Glutamatergic neuron (in vitro differentiated cells): ENCODE measurements at regions not wholly inside any gene's neighbourhood (a gene's known extent, or its start where the extent isn't known, plus 50 kb on each side); places are given as distances from the start of the nearest gene placed in this dataset.

Experiments used
- DNase-seq: peaks from one replicate; pipeline ENCODE4 v3.0.0; 2022
- H3K27ac Mint-ChIP-seq: one replicate; pipeline ENCODE4 v1.8.0; 2020; ENCODE audit warnings: mild to moderate bottlenecking, mixed read lengths, inconsistent platforms; ENCODE audit not compliant: unreplicated experiment
- H3K27me3 Mint-ChIP-seq: one replicate; pipeline ENCODE4 v1.8.0; 2020; ENCODE audit warnings: mild to moderate bottlenecking, moderate library complexity, mixed read lengths, inconsistent platforms; ENCODE audit not compliant: unreplicated experiment
- H3K36me3 Mint-ChIP-seq: one replicate; pipeline ENCODE4 v1.8.0; 2020; ENCODE audit warnings: mild to moderate bottlenecking, mixed read lengths, inconsistent platforms; ENCODE audit not compliant: unreplicated experiment
- H3K4me1 Mint-ChIP-seq: one replicate; pipeline ENCODE4 v1.8.0; 2020; ENCODE audit warnings: mild to moderate bottlenecking, low read depth, mixed read lengths, inconsistent platforms; ENCODE audit not compliant: unreplicated experiment
- H3K4me3 Mint-ChIP-seq: one replicate; pipeline ENCODE4 v1.8.0; 2020; ENCODE audit warnings: mild to moderate bottlenecking, mixed read lengths, inconsistent platforms; ENCODE audit not compliant: unreplicated experiment
- H3K9me3 Mint-ChIP-seq: one replicate; pipeline ENCODE4 v1.8.0; 2020; ENCODE audit warnings: mild to moderate bottlenecking, moderate library complexity, mixed read lengths, inconsistent platforms; ENCODE audit not compliant: unreplicated experiment
- CTCF ChIP-seq: fragments of 200-600 bp; sonication (generic); IDR thresholded peaks from one replicate; pipeline ENCODE4 v1.5.0; 2021; ENCODE audit not compliant: partially characterized antibody, unreplicated experiment

- peaks cover 21% of the 10 kb centered on the region for H3K4me1 Mint-ChIP-seq
- TF ChIP-seq CTCF, result no peak
- peaks cover 3% of the 10 kb centered on the region for H3K27me3 Mint-ChIP-seq
- no peaks in the 10 kb centered on the region for H3K36me3 Mint-ChIP-seq
- H3K9me3 Mint-ChIP-seq, result peaks cover 2% of the 10 kb centered on the region
- DNase-seq, result no peak
- no peak overlapping the region for H3K27ac Mint-ChIP-seq
- H3K4me3 Mint-ChIP-seq, result no peak overlapping the region
Observed at GRCh38 chr3:15959434-15959811, 161.6 kb upstream of the ANKRD28 start.

DNA sequence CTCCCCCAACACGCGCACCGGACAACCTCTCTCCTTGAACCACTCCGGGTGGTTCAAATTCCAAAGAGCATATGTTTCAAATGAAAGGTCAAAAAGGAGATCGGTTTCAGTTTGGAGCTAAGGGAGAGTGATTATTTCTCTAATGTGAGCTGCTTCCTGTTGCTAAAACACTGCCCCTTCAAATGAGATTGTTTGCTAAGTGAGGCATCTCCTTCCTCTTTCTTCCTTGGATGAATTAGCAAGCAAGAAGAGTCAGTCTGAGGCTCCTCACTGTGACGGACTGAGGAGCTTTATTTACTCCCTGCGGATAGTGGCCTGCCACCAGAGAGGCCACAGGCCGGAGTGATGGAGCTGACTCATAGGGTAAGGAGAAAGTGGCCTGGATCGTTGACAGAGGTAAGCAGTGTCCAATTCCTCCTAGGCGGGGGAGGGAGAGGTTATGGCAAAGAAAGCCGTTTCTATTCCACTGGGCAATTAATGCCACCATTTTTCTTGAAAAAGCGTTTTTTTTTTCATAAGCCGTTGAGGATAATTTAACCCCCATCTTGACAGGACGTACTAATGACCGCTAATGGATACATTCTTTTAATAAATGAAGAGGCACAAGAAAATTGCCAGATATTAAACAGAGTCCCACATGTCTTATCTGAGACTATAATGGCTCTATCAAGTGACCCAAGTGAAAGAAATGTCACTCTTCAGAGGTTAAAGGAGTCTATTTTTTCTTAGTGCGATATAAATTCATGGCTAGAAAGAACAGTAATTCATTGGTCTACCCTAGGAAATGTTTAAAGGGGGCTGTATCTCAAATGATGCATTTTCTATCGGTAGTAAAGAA is 167.0 kb upstream of the ANKRD28 start:
- Mint-ChIP-seq H3K4me3 (no peak overlapping the region), H3K27me3 (peaks cover 6% of the 10 kb centered on the region), H3K9me3 (peaks cover 2% of the 10 kb centered on the region), H3K27ac (peak overlapping the region; percentile 83), H3K36me3 (peaks cover 4% of the 10 kb centered on the region), H3K4me1 (peaks cover 6% of the 10 kb centered on the region)
- TF ChIP-seq CTCF, result no peak
- DNase-seq, result peak; percentile 34

DNA sequence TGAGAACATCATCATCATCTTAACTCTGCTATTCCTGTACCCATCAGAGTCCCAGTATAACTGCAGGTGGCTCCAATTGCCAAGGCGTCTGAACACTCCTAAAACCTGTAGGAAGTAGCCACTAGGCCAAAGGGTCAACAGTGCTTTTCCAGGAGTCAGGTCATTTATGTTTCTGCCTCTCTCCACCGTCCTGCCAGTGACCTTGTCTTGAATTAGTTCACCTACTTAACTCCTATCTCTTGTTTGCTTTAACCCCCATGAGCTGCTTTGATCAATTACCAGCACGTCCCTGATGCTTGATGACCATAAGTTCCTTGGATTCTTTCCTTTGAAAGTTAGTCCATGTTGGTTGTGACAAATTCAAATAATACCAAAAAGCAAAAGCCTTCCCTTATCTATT is 169.8 kb upstream of the ANKRD28 start:
- no peak for DNase-seq

GRCh38 chr3:15969874-15970640 is 172.3 kb upstream of the ANKRD28 start:
- Mint-ChIP-seq H3K36me3 (peaks cover 10% of the 10 kb centered on the region), H3K4me1 (no peaks in the 10 kb centered on the region), H3K4me3 (no peak overlapping the region), H3K9me3 (peaks cover 4% of the 10 kb centered on the region), H3K27ac (no peak overlapping the region), H3K27me3 (peaks cover 6% of the 10 kb centered on the region)
- DNase-seq, result no peak
- no peak for TF ChIP-seq CTCF

More for the DNA sequence above, 169.8 kb upstream of the ANKRD28 start:
- no peak overlapping the region for H3K27ac Mint-ChIP-seq
- H3K27me3 Mint-ChIP-seq, result peaks cover 4% of the 10 kb centered on the region
- peaks cover 10% of the 10 kb centered on the region for H3K36me3 Mint-ChIP-seq
- TF ChIP-seq CTCF, result no peak
- H3K4me3 Mint-ChIP-seq, result no peak overlapping the region
- peaks cover 6% of the 10 kb centered on the region for H3K4me1 Mint-ChIP-seq
- peaks cover 5% of the 10 kb centered on the region for H3K9me3 Mint-ChIP-seq

- DNase-seq, result no peak
- peaks cover 4% of the 10 kb centered on the region for H3K9me3 Mint-ChIP-seq
- no peak for TF ChIP-seq CTCF
- no peak overlapping the region for H3K27ac Mint-ChIP-seq
- peaks cover 10% of the 10 kb centered on the region for H3K36me3 Mint-ChIP-seq
- no peak overlapping the region for H3K4me3 Mint-ChIP-seq
- peaks cover 2% of the 10 kb centered on the region for H3K4me1 Mint-ChIP-seq
- peaks cover 3% of the 10 kb centered on the region for H3K27me3 Mint-ChIP-seq
Observed at GRCh38 chr3:15973414-15973813, 175.6 kb upstream of the ANKRD28 start.
